ENCODE measurements at regions not wholly inside any gene's neighbourhood (a gene's known extent, or its start where the extent isn't known, plus 50 kb on each side); places are given as distances from the start of the nearest gene placed in this dataset.
A peak's percentile ranks its signal among the peaks of the same experiment; 100 is the strongest.

DNA sequence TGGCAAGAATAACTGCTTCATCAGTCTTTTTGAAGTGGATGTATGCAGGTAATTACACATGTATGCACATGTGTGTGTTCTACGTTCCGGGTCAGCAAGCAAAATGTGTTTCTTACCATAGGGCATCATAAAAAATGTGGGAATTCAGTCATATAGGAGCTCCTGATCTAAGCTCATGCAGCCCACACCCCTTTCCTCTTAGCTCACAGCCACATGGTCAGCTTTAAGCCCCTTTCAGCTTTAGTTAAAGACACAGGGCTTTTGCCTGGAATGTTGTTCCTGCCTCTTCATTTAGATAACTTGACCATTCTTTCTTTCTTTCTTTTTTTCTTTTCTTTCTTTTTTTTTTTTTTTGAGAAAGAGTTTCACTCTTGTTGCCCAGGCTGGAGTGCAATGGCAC lies 258.1 kb downstream of the RPS24 start:
- no peak for DNase-seq (ENCODE audit: low spot score in 2 of 2)
- Histone ChIP-seq H3K4me3 (no peak overlapping the region), H3K36me3 (replicated peaks) (no peaks in the 10 kb centered on the region), H3K9me3 (no peaks in the 10 kb centered on the region), H3K4me1 (no peaks in the 10 kb centered on the region), H3K27me3 (ENCODE audit: low read depth) (no peaks in the 10 kb centered on the region)
- in situ Hi-C loops (cut with MboI; ENCODE audit: low sequenced_read_pairs) = no loop called here

DNA sequence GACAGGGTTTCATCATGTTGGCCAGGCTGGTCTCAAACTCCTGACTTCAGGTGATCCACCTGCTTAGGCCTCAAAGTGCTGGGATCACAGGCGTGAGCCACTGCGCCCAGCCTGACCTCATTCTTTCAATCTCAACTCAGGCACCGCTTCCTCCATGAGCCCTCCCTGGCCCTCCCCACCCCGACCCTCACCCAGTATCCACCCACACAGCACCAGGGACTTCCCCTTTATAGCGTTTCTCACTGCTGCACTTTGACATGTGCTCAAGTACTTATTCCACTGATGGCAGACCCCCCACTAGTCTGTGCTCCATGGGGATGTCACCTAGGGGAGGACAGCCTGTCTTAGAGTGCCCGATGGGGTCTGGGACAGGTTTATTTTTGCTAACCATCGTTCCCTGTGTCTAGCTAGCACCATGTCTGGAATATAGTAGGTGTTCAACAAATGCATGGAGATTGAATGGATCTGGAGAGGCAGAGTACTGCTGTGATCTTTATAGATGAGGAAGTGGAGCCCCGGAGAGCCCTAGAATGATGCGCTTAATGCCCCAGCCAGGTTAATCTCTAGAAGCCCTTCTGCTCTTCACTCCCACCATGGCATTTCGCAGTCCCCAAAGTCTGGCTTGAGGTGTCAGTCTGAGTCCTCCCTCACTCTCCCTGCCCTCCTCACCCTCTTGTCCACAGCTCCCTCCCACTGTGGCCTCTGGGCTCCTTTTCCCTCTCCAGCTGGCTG lies 258.8 kb downstream of the RPS24 start:
- in situ Hi-C loops (cut with MboI; ENCODE audit: low sequenced_read_pairs) = no loop called here

DNA sequence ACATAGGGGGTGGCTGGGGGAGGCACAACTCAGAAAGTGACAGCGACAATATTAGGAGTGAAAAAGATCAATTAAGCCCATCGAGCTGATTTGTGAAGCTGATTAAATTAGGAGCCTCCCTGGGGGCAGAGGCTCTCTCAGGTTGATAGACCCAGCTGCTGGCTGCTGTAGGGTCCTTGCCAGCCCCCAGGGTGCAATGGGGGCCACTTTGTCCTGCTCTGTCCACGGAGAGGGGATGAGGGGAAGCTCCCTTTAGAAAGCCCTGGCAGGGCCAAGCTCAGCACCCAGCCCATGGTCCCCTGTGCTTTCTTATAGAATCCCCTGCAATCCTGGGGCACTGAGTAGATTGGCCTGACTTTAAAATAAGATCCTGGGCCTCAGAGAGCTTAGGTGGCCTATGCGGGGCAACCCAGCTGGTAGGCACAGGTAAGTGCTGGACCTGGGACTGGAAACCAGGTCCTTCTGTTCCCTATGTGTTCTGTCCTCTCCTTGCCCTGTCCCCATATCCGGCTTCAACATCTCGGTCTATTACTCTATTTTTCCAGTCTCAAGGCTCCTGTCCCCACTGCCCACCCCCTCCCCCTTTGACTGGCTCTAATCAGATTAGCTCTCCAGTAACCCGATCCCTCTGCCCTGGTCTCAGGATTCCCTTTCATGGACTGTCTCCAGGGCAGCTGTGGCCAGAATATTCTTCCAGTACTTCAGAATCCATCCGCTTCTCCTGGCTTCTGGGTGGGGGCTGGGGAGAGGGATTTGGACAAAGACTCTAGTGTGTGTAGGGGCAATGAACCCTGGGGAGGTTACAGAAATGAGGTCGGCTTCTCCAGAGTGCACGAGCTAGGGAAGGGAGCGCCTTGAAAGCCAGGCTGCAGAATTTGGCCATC lies 259.6 kb downstream of the RPS24 start:
- peak; percentile 32 to 55 for DNase-seq (ENCODE audit: low spot score in 2 of 2)
- no peaks in the 10 kb centered on the region for H3K4me1 ChIP-seq
- in situ Hi-C loops (cut with MboI; ENCODE audit: low sequenced_read_pairs) = no loop called here
- no peak overlapping the region for H3K4me3 ChIP-seq
- H3K27me3 ChIP-seq (ENCODE audit: low read depth) = no peaks in the 10 kb centered on the region
- H3K36me3 ChIP-seq (replicated peaks) = no peaks in the 10 kb centered on the region
- no peaks in the 10 kb centered on the region for H3K9me3 ChIP-seq

More for the DNA sequence above, 258.8 kb downstream of the RPS24 start:
- H3K9me3 ChIP-seq = no peaks in the 10 kb centered on the region
- H3K27me3 ChIP-seq (ENCODE audit: low read depth) = no peaks in the 10 kb centered on the region
- H3K36me3 ChIP-seq (replicated peaks) = no peaks in the 10 kb centered on the region
- H3K4me3 ChIP-seq = no peak overlapping the region
- no peaks in the 10 kb centered on the region for H3K4me1 ChIP-seq
- no peak for DNase-seq (ENCODE audit: low spot score in 2 of 2)

DNA sequence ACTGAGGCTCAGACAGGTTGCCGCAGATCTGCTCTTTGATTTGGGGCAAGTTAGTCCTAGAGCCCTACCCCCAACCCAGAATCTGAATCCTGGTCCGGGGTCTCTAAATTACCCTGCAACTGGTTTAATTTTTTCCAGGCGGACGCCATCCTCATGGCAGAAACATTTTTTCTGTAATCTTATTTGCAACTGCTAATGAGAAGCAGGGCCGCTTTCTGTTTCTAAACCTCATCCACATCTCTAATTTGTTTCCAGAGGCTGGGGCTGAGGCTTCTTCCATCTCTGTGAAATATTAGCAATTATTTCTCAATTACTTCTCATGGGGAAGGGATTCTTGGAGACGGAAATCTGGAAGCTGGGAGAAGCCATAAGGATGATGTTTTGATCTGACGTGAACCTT lies 261.6 kb downstream of the RPS24 start:
- no peaks in the 10 kb centered on the region for H3K36me3 ChIP-seq (replicated peaks)
- H3K27me3 ChIP-seq (ENCODE audit: low read depth) = no peaks in the 10 kb centered on the region
- H3K9me3 ChIP-seq = no peaks in the 10 kb centered on the region
- no peak overlapping the region for H3K4me3 ChIP-seq
- no peak for DNase-seq (ENCODE audit: low spot score in 2 of 2)
- in situ Hi-C loops (cut with MboI; ENCODE audit: low sequenced_read_pairs) = no loop called here
- no peaks in the 10 kb centered on the region for H3K4me1 ChIP-seq

DNA sequence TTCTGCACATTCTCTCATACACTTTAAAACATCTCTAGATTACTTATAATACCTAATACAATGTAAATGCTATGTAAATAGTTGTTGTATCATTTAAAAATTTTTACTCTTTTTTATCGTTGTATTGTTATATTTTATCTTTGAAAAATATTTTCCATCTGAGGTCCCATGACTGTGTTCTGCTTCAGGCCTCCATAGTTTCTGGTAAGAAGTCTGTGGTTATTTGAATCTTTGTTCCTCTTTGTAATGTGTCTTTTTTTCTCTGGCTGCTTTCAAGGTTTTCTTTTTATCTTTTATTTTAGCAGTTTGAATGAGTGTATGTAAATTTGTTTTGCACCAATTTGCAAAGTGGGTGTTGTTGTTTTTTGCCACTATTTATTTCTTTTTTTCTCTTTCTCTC lies 263.1 kb downstream of the RPS24 start:
- in situ Hi-C loops (cut with MboI; ENCODE audit: low sequenced_read_pairs) = no loop called here
- Histone ChIP-seq H3K9me3 (no peaks in the 10 kb centered on the region), H3K4me1 (no peaks in the 10 kb centered on the region), H3K27me3 (ENCODE audit: low read depth) (no peaks in the 10 kb centered on the region), H3K36me3 (replicated peaks) (no peaks in the 10 kb centered on the region), H3K4me3 (no peak overlapping the region)
- no peak for DNase-seq (ENCODE audit: low spot score in 2 of 2)

DNA sequence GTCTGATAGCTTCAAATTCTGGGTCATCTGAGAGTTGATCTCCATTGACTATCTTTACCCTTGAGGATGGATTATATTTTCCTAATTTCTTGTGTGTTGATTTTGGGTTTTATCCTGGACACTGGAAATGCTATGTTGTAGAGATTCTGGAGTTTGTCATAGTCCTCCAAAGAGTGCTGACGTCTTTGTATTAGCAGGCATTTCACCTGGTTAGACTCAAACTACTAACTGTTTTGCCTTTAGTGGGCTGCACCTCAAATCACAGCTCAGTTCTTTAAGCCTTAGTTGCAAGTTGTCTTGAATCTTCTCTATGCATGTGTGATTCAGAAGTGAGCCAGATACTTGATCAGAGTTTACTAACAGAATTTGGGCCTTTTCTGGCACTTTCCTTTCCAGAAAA lies 264.3 kb downstream of the RPS24 start:
- peaks cover 5% of the 10 kb centered on the region; the same call in 1 of the 2 replicates for H3K4me1 ChIP-seq
- no peaks in the 10 kb centered on the region for H3K36me3 ChIP-seq (replicated peaks)
- in situ Hi-C loops (cut with MboI; ENCODE audit: low sequenced_read_pairs) = no loop called here
- H3K9me3 ChIP-seq = no peaks in the 10 kb centered on the region
- no peak for DNase-seq (ENCODE audit: low spot score in 2 of 2)
- H3K4me3 ChIP-seq = no peak overlapping the region
- no peaks in the 10 kb centered on the region for H3K27me3 ChIP-seq (ENCODE audit: low read depth)

DNA sequence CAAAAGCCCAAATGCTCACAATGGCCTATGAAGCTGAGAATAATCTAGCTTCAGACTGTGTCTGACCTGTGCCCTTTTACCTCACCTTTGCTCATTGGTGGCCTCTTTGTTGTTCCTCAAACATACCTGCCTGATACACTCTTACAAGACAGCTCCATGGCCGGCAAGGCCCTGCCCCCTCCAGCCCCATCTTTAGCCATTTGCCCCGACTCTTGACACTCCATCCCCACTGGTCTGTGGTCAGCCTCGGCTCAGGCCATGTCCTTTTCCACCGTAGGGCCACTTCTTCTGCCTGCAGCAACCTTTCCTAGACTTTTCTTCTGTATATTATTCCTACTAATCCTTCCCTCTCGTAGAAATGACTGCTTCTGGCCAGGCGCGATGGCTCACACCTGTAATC lies 265.2 kb downstream of the RPS24 start:
- Histone ChIP-seq H3K4me3 (no peak overlapping the region), H3K9me3 (no peaks in the 10 kb centered on the region), H3K27me3 (ENCODE audit: low read depth) (no peaks in the 10 kb centered on the region), H3K4me1 (peaks cover 5% of the 10 kb centered on the region; the same call in 1 of the 2 replicates), H3K36me3 (replicated peaks) (no peaks in the 10 kb centered on the region)
- no peak for DNase-seq (ENCODE audit: low spot score in 2 of 2)
- in situ Hi-C loops (cut with MboI; ENCODE audit: low sequenced_read_pairs) = no loop called here

DNA sequence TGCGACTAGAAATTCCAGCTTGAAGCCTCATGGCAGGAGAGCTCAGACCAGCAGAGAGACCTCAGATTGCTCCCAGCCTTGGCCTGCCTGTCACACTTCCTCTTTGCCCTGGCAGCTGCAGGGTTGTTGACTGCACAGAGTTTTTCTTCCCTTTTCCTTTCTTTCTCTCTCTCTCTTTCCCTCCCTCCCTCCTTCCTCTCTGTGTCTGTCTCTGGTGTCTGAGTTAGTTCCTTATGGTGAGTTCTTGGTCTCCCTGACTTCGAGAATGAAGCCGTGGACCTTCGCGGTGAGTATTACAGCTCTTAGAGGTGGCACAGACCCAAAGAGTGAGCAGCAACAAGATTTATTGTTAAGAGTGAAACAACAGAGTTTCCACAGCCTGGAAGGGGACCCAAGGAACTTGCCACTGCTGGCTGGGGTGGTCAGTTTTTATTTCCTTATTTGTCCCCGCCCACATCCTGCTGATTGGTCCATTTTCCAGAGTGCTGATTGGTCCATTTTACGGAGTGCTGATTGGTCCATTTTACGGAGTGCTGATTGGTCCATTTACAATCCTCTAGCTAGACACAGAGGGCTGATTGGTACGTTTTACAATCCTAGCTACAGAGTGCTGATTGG lies 266.3 kb downstream of the RPS24 start:
- no peaks in the 10 kb centered on the region for H3K36me3 ChIP-seq (replicated peaks)
- in situ Hi-C loops (cut with MboI; ENCODE audit: low sequenced_read_pairs) = loop anchor here (10.0 kb wide), 1 partner anchor 255 kb away; no protein-coding TSS in a partner anchor
- no peak for DNase-seq (ENCODE audit: low spot score in 2 of 2)
- no peaks in the 10 kb centered on the region for H3K27me3 ChIP-seq (ENCODE audit: low read depth)
- H3K9me3 ChIP-seq = no peaks in the 10 kb centered on the region
- H3K4me1 ChIP-seq = peaks cover 5% of the 10 kb centered on the region; the same call in 1 of the 2 replicates
- H3K4me3 ChIP-seq = no peak overlapping the region

DNA sequence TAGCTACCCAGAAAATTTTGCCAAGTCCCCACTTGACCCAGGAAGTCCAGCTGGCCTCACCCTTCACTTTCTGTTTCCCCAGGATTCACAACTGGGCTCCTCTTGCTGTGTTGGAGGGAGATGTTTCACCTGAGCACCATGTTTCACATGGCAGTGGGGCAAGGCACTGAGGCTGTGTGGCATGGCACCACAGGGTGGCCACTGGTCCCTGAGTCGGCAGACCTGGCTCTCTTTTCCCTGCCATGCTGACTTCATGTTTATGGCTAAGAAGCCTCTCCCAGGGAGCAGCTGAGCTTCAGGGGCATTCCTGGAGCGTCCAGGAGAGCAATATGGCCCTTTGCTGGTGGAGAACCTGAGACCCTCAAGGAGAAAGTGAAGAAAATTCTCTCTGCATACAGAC lies 266.9 kb downstream of the RPS24 start:
- DNase-seq (ENCODE audit: low spot score in 2 of 2) = no peak
- Histone ChIP-seq H3K4me3 (no peak overlapping the region), H3K9me3 (no peaks in the 10 kb centered on the region), H3K27me3 (ENCODE audit: low read depth) (no peaks in the 10 kb centered on the region), H3K36me3 (replicated peaks) (no peaks in the 10 kb centered on the region), H3K4me1 (peaks cover 5% of the 10 kb centered on the region; the same call in 1 of the 2 replicates)
- in situ Hi-C loops (cut with MboI; ENCODE audit: low sequenced_read_pairs) = loop anchor here (10.0 kb wide), 1 partner anchor 256 kb away; no protein-coding TSS in a partner anchor

DNA sequence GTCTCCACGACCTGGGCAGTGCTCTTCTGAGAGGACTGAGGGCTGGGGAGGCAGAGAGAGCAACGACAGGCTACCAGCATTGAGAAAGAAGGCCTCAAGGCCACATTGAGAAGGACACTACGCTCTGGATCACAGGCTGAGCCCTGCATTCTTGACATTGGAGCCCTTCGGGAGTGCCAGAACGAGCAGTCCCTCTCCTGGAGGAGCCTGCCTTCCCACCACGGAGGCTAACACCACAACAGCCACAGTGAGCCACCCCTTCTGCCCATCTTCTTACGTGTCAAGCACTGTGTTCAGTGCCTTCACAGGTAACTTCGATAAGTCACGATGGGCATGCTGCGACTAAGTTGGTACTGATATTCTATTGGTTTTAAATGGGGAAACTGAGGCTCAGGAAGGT lies 267.8 kb downstream of the RPS24 start:
- no peaks in the 10 kb centered on the region for H3K9me3 ChIP-seq
- H3K4me1 ChIP-seq = peaks cover 5% of the 10 kb centered on the region; the same call in 1 of the 2 replicates
- in situ Hi-C loops (cut with MboI; ENCODE audit: low sequenced_read_pairs) = loop anchor here (10.0 kb wide), 1 partner anchor 257 kb away; no protein-coding TSS in a partner anchor
- DNase-seq (ENCODE audit: low spot score in 2 of 2) = no peak
- H3K36me3 ChIP-seq (replicated peaks) = no peaks in the 10 kb centered on the region
- no peak overlapping the region for H3K4me3 ChIP-seq
- 0 out of 2 replicates have a peak, but pooled peaks cover 4% of the 10 kb centered on the region for H3K27me3 ChIP-seq (ENCODE audit: low read depth)

DNA sequence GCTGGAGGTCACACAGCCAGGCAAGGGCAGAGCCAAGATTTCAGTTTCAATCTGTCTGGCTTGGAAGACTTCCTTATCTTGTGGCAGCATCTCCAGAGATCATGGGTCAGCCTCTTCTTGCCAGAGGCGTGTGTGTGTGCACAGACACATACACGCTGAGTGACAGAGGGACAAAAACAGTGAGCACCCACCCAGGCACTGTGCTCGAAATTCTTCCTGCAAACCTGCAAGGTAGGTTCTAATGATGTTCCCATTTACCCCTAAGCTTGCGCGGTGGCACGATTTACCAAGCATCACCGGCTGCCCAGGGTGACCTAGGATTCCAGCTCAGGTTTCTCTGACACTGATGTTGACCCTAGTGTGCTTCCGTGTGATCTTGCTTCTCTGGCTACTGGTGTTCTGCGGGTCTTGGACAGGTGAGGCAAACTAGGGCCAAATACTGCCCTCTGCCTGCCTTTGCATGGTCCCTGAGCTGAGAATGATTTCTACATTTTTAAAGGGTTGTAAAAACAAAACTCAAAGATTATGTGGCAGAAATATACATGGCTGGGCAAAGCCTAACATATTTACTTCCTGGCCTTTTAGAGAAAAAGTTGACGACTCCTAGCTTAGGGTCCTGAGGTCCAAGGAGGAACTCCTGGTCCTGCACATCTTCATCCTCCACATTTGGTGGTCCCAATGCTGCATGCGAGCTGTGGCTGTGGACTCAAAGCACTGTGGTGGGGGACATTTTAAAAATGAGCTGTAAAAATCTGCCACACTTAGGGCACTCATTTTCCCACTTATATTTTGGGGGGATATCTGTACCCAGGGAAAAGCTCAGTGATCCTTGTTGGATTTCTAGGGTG lies 268.5 kb downstream of the RPS24 start:
- in situ Hi-C loops (cut with MboI; ENCODE audit: low sequenced_read_pairs) = loop anchor here (10.0 kb wide), 1 partner anchor 257 kb away; no protein-coding TSS in a partner anchor
- no peak for DNase-seq (ENCODE audit: low spot score in 2 of 2)
- Histone ChIP-seq H3K4me1 (peaks cover 5% of the 10 kb centered on the region; the same call in 1 of the 2 replicates), H3K27me3 (ENCODE audit: low read depth) (0 out of 2 replicates have a peak, but pooled peaks cover 4% of the 10 kb centered on the region), H3K36me3 (replicated peaks) (no peaks in the 10 kb centered on the region), H3K9me3 (no peaks in the 10 kb centered on the region), H3K4me3 (peak overlapping the region; percentile 39)

DNA sequence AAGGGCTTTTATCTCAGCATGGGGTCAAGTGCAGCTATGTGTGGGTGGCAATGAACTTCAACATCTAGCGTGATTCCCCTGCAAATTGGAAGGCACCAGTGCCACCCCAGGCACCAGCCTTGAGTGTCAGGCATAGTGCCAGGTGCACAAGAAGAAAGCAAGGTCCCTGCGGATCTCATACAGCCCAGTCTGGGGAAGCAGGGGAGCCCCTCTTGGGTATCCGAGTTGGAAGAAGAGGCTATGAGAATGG lies 269.0 kb downstream of the RPS24 start:
- in situ Hi-C loops (cut with MboI; ENCODE audit: low sequenced_read_pairs) = loop anchor here (10.0 kb wide), 1 partner anchor 258 kb away; no protein-coding TSS in a partner anchor
- no peaks in the 10 kb centered on the region for H3K9me3 ChIP-seq
- 0 out of 2 replicates have a peak, but pooled peaks cover 7% of the 10 kb centered on the region for H3K27me3 ChIP-seq (ENCODE audit: low read depth)
- no peaks in the 10 kb centered on the region for H3K36me3 ChIP-seq (replicated peaks)
- peak overlapping the region; percentile 39 for H3K4me3 ChIP-seq
- peaks cover 5% of the 10 kb centered on the region; the same call in 1 of the 2 replicates for H3K4me1 ChIP-seq
- no peak for DNase-seq (ENCODE audit: low spot score in 2 of 2)

All from HAP-1 (cell line).